Vagina (tissue), 2 donors: ENCODE measurements at regions not wholly inside any gene's neighbourhood (a gene's known extent, or its start where the extent isn't known, plus 50 kb on each side); places are given as distances from the start of the nearest gene placed in this dataset.

Source experiments
- DNase-seq, 2 donors: peaks; one replicate each; pipeline ENCODE4 v3.0.0-alpha.2; 2017; ENCODE audit errors: extremely low spot score in 2 of 2
- H3K27ac ChIP-seq: fragments of 200-600 bp; sonication (generic); one replicate; pipeline ENCODE4 v1.5.1; 2019
- H3K27me3 ChIP-seq: fragments of 200-600 bp; sonication (generic); one replicate; pipeline ENCODE4 v1.5.1; 2019
- H3K36me3 ChIP-seq, 2 donors: fragments of 200-600 bp; sonication (generic); one replicate each; pipeline ENCODE4 v1.5.1; 2017 to 2019
- H3K4me1 ChIP-seq: fragments of 200-600 bp; sonication (generic); one replicate; pipeline ENCODE4 v1.5.1; 2019
- H3K4me3 ChIP-seq, 2 donors: fragments of 200-600 bp; sonication (generic); 1 replicate in 1 of 2; 2 replicates in 1 of 2; pipeline ENCODE4 v1.5.1; 2016 to 2019
- H3K9me3 ChIP-seq: fragments of 200-600 bp; sonication (generic); one replicate; pipeline ENCODE4 v1.5.1; 2019
- POLR2A ChIP-seq, 2 donors: fragments of 450-650 bp; IDR thresholded peaks; one replicate each; pipeline ENCODE4 v1.6.1; 2017; ENCODE audit warnings: antibody characterized with exemption in 2 of 2, mild to moderate bottlenecking in 2 of 2, moderate library complexity in 2 of 2
- POLR2AphosphoS5 ChIP-seq, 2 donors: sonication (generic); formaldehyde crosslinking; IDR thresholded peaks; one replicate each; pipeline ENCODE4 v1.9.0; 2017; ENCODE audit warnings: antibody characterized with exemption in 2 of 2, mild to moderate bottlenecking in 2 of 2, low read depth in 1 of 2; ENCODE audit not compliant: insufficient read depth in 1 of 2
- intact Hi-C: fragments of 100-400 bp; cut with DNase I; formaldehyde crosslinking; loops from one replicate; pipeline ENCODE4 v1.15.1; 2023
- TF ChIP-seq, protein P1 (sequence below), 3 experiments: fragments of 450-650 bp in 2 of 3; fragments of 200-600 bp in 1 of 3; sonication (generic) in 1 of 3; IDR thresholded peaks; one replicate each; pipeline ENCODE4 v1.5.1; 2017 to 2019; ENCODE audit warnings: antibody characterized with exemption in 3 of 3, mild to moderate bottlenecking in 2 of 3, moderate library complexity in 2 of 3

DNA sequence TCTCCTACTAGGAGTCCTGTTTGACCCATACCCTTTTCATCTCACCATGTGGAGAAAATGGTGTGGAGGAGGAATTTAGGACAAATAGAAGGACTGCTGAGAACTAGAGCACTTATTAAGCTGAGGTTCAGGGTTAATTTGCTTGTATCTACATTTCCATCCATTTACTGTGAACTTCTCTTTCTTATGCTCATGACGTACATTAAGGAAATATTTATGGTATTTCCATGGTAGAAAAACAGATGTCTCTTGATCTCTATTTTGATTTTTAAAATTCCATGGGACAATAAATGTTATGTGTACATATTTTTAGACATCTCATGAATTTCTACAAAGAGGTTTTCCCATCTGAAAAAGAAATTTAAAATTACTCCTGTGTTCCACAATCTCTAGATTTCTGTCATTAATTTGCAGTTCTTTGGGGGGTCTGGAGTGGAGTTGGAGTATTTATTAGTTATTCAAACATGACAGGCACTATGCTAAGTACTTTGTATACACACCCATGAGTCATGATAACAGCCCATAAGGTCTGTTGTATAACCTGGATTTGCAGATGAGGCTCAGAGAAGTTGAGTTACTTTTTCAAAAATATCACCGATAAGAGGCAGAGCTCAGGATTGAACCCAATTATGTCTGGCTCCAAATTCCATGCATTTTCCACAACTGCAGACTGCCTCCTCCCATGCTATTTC lies 112.6 kb downstream of the COPS8 start:
- H3K4me3 ChIP-seq, result no peak overlapping the region
- no peak for TF ChIP-seq POLR2A (IDR thresholded peaks at IDR 0.05)
- no peak for TF ChIP-seq POLR2AphosphoS5 (IDR thresholded peaks at IDR 0.05; ENCODE audit: insufficient read depth in 1 of 2, low read depth in 1 of 2)
- TF ChIP-seq, protein P1, sequence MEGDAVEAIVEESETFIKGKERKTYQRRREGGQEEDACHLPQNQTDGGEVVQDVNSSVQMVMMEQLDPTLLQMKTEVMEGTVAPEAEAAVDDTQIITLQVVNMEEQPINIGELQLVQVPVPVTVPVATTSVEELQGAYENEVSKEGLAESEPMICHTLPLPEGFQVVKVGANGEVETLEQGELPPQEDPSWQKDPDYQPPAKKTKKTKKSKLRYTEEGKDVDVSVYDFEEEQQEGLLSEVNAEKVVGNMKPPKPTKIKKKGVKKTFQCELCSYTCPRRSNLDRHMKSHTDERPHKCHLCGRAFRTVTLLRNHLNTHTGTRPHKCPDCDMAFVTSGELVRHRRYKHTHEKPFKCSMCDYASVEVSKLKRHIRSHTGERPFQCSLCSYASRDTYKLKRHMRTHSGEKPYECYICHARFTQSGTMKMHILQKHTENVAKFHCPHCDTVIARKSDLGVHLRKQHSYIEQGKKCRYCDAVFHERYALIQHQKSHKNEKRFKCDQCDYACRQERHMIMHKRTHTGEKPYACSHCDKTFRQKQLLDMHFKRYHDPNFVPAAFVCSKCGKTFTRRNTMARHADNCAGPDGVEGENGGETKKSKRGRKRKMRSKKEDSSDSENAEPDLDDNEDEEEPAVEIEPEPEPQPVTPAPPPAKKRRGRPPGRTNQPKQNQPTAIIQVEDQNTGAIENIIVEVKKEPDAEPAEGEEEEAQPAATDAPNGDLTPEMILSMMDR (IDR thresholded peaks at IDR 0.05), result no peak
- no peaks in the 10 kb centered on the region for H3K9me3 ChIP-seq
- peaks cover 34% of the 10 kb centered on the region for H3K4me1 ChIP-seq
- H3K27me3 ChIP-seq, result no peaks in the 10 kb centered on the region
- peak overlapping the region; percentile 79 for H3K27ac ChIP-seq
- no peaks in the 10 kb centered on the region for H3K36me3 ChIP-seq
- intact Hi-C loops, result loop anchor here (10.0 kb wide), 1 partner anchor 116 kb away; no protein-coding TSS in a partner anchor
- no peak for DNase-seq

DNA sequence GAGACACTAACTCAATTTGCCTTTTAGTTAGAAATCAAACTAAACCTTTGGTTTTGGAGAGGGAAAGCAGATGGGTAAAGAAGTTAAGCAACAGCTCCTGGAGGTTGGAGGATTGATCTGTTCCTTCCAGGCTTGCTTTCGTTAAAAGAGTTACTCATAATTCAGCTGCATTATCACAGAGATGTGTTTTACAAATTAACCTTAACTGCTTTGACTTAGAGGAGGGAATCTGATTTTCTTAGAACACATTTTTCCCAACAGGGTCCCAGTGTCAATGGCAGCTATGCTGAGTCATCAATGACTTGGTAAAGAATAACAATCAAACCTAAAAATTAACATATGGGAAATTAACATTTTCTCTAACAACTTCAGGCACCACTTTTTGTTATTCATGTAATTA lies 113.4 kb downstream of the COPS8 start:
- H3K9me3 ChIP-seq, result no peaks in the 10 kb centered on the region
- DNase-seq, result no peak
- H3K4me1 ChIP-seq, result peaks cover 34% of the 10 kb centered on the region
- H3K27ac ChIP-seq, result peak overlapping the region; percentile 69
- no peaks in the 10 kb centered on the region for H3K36me3 ChIP-seq
- intact Hi-C loops, result loop anchor here (10.0 kb wide), 1 partner anchor 116 kb away; no protein-coding TSS in a partner anchor
- TF ChIP-seq, protein P1 (IDR thresholded peaks at IDR 0.05), result no peak
- no peak for TF ChIP-seq POLR2AphosphoS5 (IDR thresholded peaks at IDR 0.05; ENCODE audit: insufficient read depth in 1 of 2, low read depth in 1 of 2)
- TF ChIP-seq POLR2A (IDR thresholded peaks at IDR 0.05), result no peak
- no peak overlapping the region for H3K4me3 ChIP-seq
- H3K27me3 ChIP-seq, result no peaks in the 10 kb centered on the region

DNA sequence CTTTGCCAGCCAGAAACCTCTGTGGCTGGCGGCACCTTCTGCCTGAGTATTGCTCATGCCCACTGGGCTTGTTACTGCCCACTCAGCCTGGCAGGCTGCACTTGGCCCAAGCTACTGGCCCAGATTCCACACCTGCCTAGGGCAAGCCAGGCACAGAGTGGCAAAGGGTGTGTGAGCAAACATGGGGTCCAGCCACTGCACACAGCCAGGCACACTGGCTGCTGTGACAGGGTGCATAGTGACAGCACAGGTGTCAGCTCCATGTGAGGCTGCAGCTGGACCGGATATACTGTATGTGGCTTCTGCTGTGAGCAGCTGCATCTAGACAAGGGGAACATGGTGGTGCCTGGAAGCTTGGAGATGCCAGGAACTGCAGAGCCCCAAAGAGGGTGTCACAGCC lies 113.9 kb downstream of the COPS8 start:
- peaks cover 37% of the 10 kb centered on the region for H3K4me1 ChIP-seq
- TF ChIP-seq POLR2AphosphoS5 (IDR thresholded peaks at IDR 0.05; ENCODE audit: insufficient read depth in 1 of 2, low read depth in 1 of 2), result no peak
- TF ChIP-seq POLR2A (IDR thresholded peaks at IDR 0.05), result no peak
- TF ChIP-seq, protein P1 (IDR thresholded peaks at IDR 0.05), result no peak

DNA sequence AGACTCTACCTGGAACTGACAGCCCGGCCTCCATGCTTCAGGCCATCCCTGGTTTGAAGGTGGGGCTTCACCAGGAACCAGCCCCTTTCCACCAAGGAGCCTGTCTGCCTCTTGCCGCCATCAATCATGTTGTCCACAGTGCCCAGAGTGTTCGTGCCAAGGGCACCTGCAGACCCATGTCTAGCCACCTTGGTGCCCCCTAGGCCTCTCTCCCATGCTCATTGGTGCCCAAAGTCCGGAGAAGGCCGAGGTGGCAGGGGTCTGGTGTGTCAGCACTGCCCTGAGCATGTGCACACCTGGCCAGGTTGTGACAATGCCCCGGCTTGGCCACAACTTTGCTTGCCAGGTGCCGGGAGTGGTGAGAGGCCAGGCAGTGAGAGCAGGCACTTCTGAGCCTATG lies 114.8 kb downstream of the COPS8 start:
- peak in 1 of 2 donors; percentile 81 for DNase-seq
- Histone ChIP-seq H3K4me3 (no peak overlapping the region), H3K36me3 (no peaks in the 10 kb centered on the region), H3K27ac (peak overlapping the region; percentile 69), H3K27me3 (no peaks in the 10 kb centered on the region), H3K4me1 (peaks cover 41% of the 10 kb centered on the region), H3K9me3 (no peaks in the 10 kb centered on the region)
- intact Hi-C loops, result no loop called here
- TF ChIP-seq POLR2AphosphoS5 (IDR thresholded peaks at IDR 0.05; ENCODE audit: insufficient read depth in 1 of 2, low read depth in 1 of 2), result no peak
- TF ChIP-seq, protein P1 (IDR thresholded peaks at IDR 0.05), result no peak
- no peak for TF ChIP-seq POLR2A (IDR thresholded peaks at IDR 0.05)

More for the DNA sequence above, 113.9 kb downstream of the COPS8 start:
- intact Hi-C loops, result loop anchor here (10.0 kb wide), 1 partner anchor 115 kb away; no protein-coding TSS in a partner anchor
- DNase-seq, result peak in 1 of 2 donors; percentile 86
- Histone ChIP-seq H3K27me3 (no peaks in the 10 kb centered on the region), H3K4me3 (no peak overlapping the region), H3K27ac (peak overlapping the region; percentile 69), H3K9me3 (no peaks in the 10 kb centered on the region), H3K36me3 (no peaks in the 10 kb centered on the region)
